IPS-NIHi11 (cell line): ENCODE measurements at regions not wholly inside any gene's neighbourhood (a gene's known extent, or its start where the extent isn't known, plus 50 kb on each side); places are given as distances from the start of the nearest gene placed in this dataset.

ENCODE experiments used
- DNase-seq: peaks from one replicate; pipeline ENCODE4 v3.0.0; 2012; ENCODE audit warnings: mixed read lengths, low spot score

GRCh38 chr12:58139894-58140293, 198.5 kb downstream of the ATP23 start:
- peak; percentile 52 for DNase-seq

- no peak for DNase-seq
Measured at GRCh38 chr12:58140395-58140794, 199.0 kb downstream of the ATP23 start.

GRCh38 chr12:58142991-58143390, 201.6 kb downstream of the ATP23 start:
- DNase-seq, result no peak

- DNase-seq, result no peak
Measured at GRCh38 chr12:58143498-58143995, 202.2 kb downstream of the ATP23 start.

GRCh38 chr12:58148405-58148804, 207.0 kb downstream of the ATP23 start:
- no peak for DNase-seq

GRCh38 chr12:58148976-58149375, 207.6 kb downstream of the ATP23 start:
- DNase-seq, result no peak

GRCh38 chr12:58154359-58154758, 213.0 kb downstream of the ATP23 start:
- no peak for DNase-seq

GRCh38 chr12:58156697-58157096, 215.3 kb downstream of the ATP23 start:
- DNase-seq, result no peak

GRCh38 chr12:58159941-58160340, 218.6 kb downstream of the ATP23 start:
- no peak for DNase-seq

- DNase-seq, result no peak
Measured at GRCh38 chr12:58161773-58162172, 220.4 kb downstream of the ATP23 start.

- no peak for DNase-seq
Measured at GRCh38 chr12:58163021-58163420, 221.7 kb downstream of the ATP23 start.

GRCh38 chr12:58166643-58167042, 225.3 kb downstream of the ATP23 start:
- DNase-seq, result no peak

- DNase-seq, result no peak
Measured at GRCh38 chr12:58167622-58168021, 226.3 kb downstream of the ATP23 start.

GRCh38 chr12:58169826-58170225, 228.5 kb downstream of the ATP23 start:
- DNase-seq, result no peak

GRCh38 chr12:58171914-58172313, 230.5 kb downstream of the ATP23 start:
- no peak for DNase-seq

GRCh38 chr12:58172433-58173073, 231.2 kb downstream of the ATP23 start:
- no peak for DNase-seq

GRCh38 chr12:58174316-58174715, 232.9 kb downstream of the ATP23 start:
- DNase-seq, result no peak

GRCh38 chr12:58176296-58176869, 235.0 kb downstream of the ATP23 start:
- peak; percentile 61 for DNase-seq

GRCh38 chr12:58177366-58177765, 236.0 kb downstream of the ATP23 start:
- no peak for DNase-seq

- DNase-seq, result no peak
Measured at GRCh38 chr12:58184212-58184611, 242.8 kb downstream of the ATP23 start.

GRCh38 chr12:58186401-58186800, 245.0 kb downstream of the ATP23 start:
- no peak for DNase-seq

GRCh38 chr12:58186914-58187313, 245.5 kb downstream of the ATP23 start:
- DNase-seq, result no peak

GRCh38 chr12:58189030-58189429, 247.7 kb downstream of the ATP23 start:
- DNase-seq, result no peak

GRCh38 chr12:58189893-58190292, 248.5 kb downstream of the ATP23 start:
- no peak for DNase-seq
